HG02623 (cell line): ENCODE measurements at regions not wholly inside any gene's neighbourhood (a gene's known extent, or its start where the extent isn't known, plus 50 kb on each side); places are given as distances from the start of the nearest gene placed in this dataset.
"Not testable (repeated sequence)": the region's sequence is repeated elsewhere in the genome, so short reads cannot be mapped to it uniquely, and the experiment has no call there.

Source experiments
- ATAC-seq: cut with Tn5 transposase; IDR thresholded peaks from one replicate; pipeline ENCODE4 v1.9.1; 2021; ENCODE audit warnings: moderate library complexity; ENCODE audit not compliant: unreplicated experiment

GRCh38 chr13:88376760-88377388 is 705.7 kb downstream of the SLITRK5 start:
- no peak for ATAC-seq

GRCh38 chr13:88377852-88378251 is 706.7 kb downstream of the SLITRK5 start:
- ATAC-seq = no peak

- no peak for ATAC-seq
Observed at GRCh38 chr13:88384542-88384941, 713.4 kb downstream of the SLITRK5 start.

GRCh38 chr13:88395804-88396203 is 724.6 kb downstream of the SLITRK5 start:
- no peak for ATAC-seq

DNA sequence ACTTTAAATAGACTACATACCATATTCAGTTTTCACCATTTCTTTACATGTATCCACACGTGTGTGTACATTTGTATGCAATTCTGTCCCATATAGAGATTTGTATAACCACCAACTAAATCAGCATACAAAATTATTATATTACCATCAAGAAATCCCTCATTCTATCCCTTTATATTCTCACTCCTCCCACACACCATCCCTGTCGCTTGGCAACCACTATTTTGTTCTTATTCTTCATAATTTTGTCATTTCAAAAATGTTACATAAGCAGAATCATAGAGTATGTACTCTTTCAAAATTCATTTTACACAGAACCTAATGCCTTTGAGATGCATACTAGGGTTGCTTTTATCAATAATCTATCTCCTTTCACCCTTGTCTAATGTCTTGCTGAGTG is 740.5 kb downstream of the SLITRK5 start:
- ATAC-seq = no peak

DNA sequence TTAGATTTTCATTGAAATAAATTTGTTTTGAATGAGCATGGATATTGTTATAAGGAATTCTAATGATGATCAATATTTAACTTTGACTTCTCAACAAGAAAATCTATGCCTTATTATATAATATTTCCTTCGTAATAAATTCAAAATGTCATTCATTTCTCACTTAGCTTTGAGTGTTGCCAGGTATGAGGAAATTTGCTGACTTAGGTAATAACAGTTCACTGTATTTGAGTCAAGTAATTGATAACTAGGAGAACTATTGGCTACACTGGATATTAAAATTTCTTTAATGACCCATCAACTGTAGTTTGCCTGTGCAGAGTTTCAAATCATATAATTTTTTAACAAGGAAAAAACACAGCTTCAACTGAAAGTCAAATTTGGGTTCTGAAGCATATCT is 746.6 kb downstream of the SLITRK5 start:
- no peak for ATAC-seq

- no peak for ATAC-seq
Observed at GRCh38 chr13:88424463-88424862, 753.3 kb downstream of the SLITRK5 start.

DNA sequence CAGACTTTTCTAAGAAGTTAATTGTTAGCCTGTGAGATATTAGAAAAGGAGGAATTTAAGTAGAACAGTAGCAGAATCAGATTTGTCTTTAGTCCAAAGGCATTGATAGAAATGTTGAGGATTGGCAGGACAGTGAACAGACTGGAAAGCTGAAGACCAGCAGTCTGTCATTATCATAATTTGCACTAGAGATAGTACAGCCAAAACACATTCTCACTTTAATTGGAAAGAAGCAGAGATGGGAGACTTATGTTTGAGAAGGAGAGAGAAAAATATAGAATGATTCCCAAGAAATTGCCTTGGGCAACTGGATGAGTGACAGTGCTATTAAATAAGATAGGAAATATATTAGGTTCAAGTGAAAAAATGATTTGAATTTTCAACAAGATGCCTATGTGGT is 755.5 kb downstream of the SLITRK5 start:
- ATAC-seq = no peak

- no peak for ATAC-seq
Observed at GRCh38 chr13:88429862-88430261, 758.7 kb downstream of the SLITRK5 start.

GRCh38 chr13:88434953-88435352 is 763.8 kb downstream of the SLITRK5 start:
- ATAC-seq = no peak

- no peak for ATAC-seq
Observed at GRCh38 chr13:88436974-88437373, 765.8 kb downstream of the SLITRK5 start.

GRCh38 chr13:88450515-88450914 is 779.3 kb downstream of the SLITRK5 start:
- no peak for ATAC-seq

- no peak for ATAC-seq
Observed at GRCh38 chr13:88456151-88456550, 785.0 kb downstream of the SLITRK5 start.

GRCh38 chr13:88459331-88459730 is 788.2 kb downstream of the SLITRK5 start:
- no peak for ATAC-seq

GRCh38 chr13:88461272-88462009 is 790.3 kb downstream of the SLITRK5 start:
- no peak for ATAC-seq

GRCh38 chr13:88464851-88465250 is 793.7 kb downstream of the SLITRK5 start:
- no peak for ATAC-seq

- peak; percentile 82 for ATAC-seq
Observed at GRCh38 chr13:88472316-88472715, 801.1 kb downstream of the SLITRK5 start.

GRCh38 chr13:88483202-88483601 is 812.0 kb downstream of the SLITRK5 start:
- no peak for ATAC-seq

- no peak for ATAC-seq
Observed at GRCh38 chr13:88507909-88508308, 836.7 kb downstream of the SLITRK5 start.

DNA sequence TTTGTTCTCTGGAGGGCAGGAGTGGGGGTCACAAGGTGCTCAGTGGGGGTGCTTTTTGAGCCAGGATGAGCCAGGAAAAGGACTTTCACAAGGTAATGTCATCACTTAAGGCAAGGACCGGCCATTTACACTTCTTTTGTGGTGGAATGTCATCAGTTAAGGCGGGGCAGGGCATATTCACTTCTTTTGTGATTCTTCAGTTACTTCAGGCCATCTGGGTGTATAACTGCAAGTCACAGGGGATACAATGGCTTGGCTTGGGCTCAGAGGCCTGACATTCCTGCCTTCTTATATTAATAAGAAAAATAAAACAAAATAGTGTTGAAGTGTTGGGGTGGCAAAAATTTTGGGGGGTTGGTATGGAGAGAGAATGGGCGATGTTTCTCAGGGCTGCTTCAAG is 841.8 kb downstream of the SLITRK5 start:
- ATAC-seq = not testable (repeated sequence)

- no peak for ATAC-seq
Observed at GRCh38 chr13:88526186-88526852, 855.1 kb downstream of the SLITRK5 start.

DNA sequence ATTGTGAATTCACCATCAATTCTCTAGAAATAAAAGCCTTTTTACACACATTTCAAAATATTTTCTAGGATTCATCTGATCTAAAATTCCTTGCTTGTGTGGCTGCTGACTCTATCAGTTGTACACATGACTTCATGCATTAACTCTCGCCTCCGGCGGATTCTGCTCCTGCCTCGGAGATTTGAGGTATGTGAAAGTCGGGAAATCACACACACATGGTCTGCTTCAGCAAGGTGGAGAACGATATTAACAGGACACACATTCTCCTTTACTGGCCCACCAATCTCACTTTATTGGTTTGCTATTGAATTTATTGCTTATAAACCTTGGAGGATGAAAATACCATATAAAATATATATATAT is 855.7 kb downstream of the SLITRK5 start:
- ATAC-seq = no peak
